Natural killer cell (primary cell): ENCODE measurements at regions not wholly inside any gene's neighbourhood (a gene's known extent, or its start where the extent isn't known, plus 50 kb on each side); places are given as distances from the start of the nearest gene placed in this dataset.
A peak's percentile ranks its signal among the peaks of the same experiment; 100 is the strongest.

Experiments used
- ATAC-seq, 3 donors: fragments of 150-1000 bp in 2 of 3; fragments of 200-7000 bp in 1 of 3; cut with Tn5 transposase; 1 replicate in 1 of 3; 2 replicates in 2 of 3; pipeline ENCODE4 v1.10.0; 2021; ENCODE audit warnings: mild to moderate bottlenecking in 2 of 3, moderate library complexity in 2 of 3
- DNase-seq, 2 donors: peaks; one replicate each; pipeline versions ENCODE4 v3.0.0 to v3.0.0-alpha.2; 2013 to 2021; ENCODE audit warnings: mixed read lengths in 1 of 2
- H3K27ac ChIP-seq: one replicate; pipeline ENCODE4 v1.5.1; 2013; ENCODE audit warnings: mild to moderate bottlenecking, low read length
- H3K27me3 ChIP-seq: one replicate; pipeline ENCODE4 v1.6.1; 2013; ENCODE audit warnings: low read length; ENCODE audit not compliant: control insufficient read depth, insufficient read depth
- H3K36me3 ChIP-seq: one replicate; pipeline ENCODE4 v1.6.1; 2013; ENCODE audit warnings: low read length; ENCODE audit not compliant: control insufficient read depth, insufficient read depth
- H3K4me1 ChIP-seq: one replicate; pipeline ENCODE4 v1.6.1; 2013; ENCODE audit warnings: low read length; ENCODE audit not compliant: control insufficient read depth, insufficient read depth
- H3K4me3 ChIP-seq: one replicate; pipeline ENCODE4 v1.5.1; 2013; ENCODE audit warnings: low read length
- H3K9me3 ChIP-seq: one replicate; pipeline ENCODE4 v1.6.1; 2013; ENCODE audit warnings: low read length; ENCODE audit not compliant: control insufficient read depth, insufficient read depth
- H3K27ac Mint-ChIP-seq, 2 donors: one replicate each; pipeline ENCODE4 v1.8.0; 2022; ENCODE audit warnings: mild to moderate bottlenecking in 2 of 2, mixed read lengths in 2 of 2, moderate library complexity in 1 of 2
- H3K27me3 Mint-ChIP-seq, 2 donors: one replicate each; pipeline ENCODE4 v1.8.0; 2022; ENCODE audit warnings: low read depth in 2 of 2, mixed read lengths in 2 of 2
- H3K36me3 Mint-ChIP-seq: one replicate; pipeline ENCODE4 v1.8.0; 2022; ENCODE audit warnings: mixed read lengths
- H3K4me1 Mint-ChIP-seq, 2 donors: one replicate each; pipeline ENCODE4 v1.8.0; 2022; ENCODE audit warnings: mixed read lengths in 2 of 2
- H3K4me3 Mint-ChIP-seq: one replicate; pipeline ENCODE4 v1.8.0; 2022; ENCODE audit warnings: mild to moderate bottlenecking, moderate library complexity, mixed read lengths
- H3K9me3 Mint-ChIP-seq, 2 donors: one replicate each; pipeline ENCODE4 v1.8.0; 2022; ENCODE audit warnings: mixed read lengths in 2 of 2
- CTCF ChIP-seq: fragments of 200-600 bp; IDR thresholded peaks from one replicate; pipeline ENCODE4 v1.8.0; 2022; ENCODE audit warnings: antibody characterized with exemption
- WGBS: methylation state at CpG from one replicate; pipeline ENCODE4 v1.1.7; 2013; ENCODE audit warnings: missing lambda C conversion rate; ENCODE audit not compliant: insufficient coverage; 5-methylcytosine and 5-hydroxymethylcytosine counted together
- intact Hi-C: fragments of 100-400 bp; cut with micrococcal nuclease; formaldehyde crosslinking; loops from one replicate; pipeline ENCODE4 v1.14.2; 2022

DNA sequence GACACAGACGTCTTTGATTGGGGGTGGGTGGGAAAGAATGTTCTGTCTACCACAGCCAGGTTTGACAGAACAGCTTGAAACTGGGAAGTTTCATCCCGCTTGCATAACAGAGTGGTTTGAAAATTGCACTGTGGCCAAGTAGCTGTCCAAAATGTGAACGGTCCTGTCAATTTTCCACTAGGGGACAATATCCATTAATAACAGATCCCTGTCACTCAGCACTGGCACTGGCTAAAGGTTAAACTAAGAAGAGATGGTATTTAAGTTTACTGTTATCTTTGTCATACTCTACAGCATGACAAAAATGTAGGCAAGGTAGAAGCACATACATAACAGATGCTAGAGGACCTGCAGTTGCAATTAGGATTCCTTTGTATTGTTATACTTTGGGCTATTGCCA lies 55.6 kb upstream of the ACMSD start:
- Histone ChIP-seq H3K27ac (no peak overlapping the region), H3K36me3 (no peaks in the 10 kb centered on the region), H3K4me3 (no peak overlapping the region), H3K27me3 (peaks cover 2% of the 10 kb centered on the region), H3K9me3 (no peaks in the 10 kb centered on the region), H3K4me1 (no peaks in the 10 kb centered on the region)
- no peaks in the 10 kb centered on the region for H3K9me3 Mint-ChIP-seq
- 0% methylated on average over 3 of the region's 3 CpGs for WGBS
- DNase-seq (peak in 1 of 2 donors; percentile 44), ATAC-seq (peak in 2 of 3 donors; percentile 37 to 46)
- peak; percentile 67 for TF ChIP-seq CTCF
- H3K27ac Mint-ChIP-seq, result no peak overlapping the region
- peaks cover 0 to 6% of the 10 kb centered on the region in 2 donors for H3K27me3 Mint-ChIP-seq
- H3K36me3 Mint-ChIP-seq, result no peaks in the 10 kb centered on the region
- H3K4me1 Mint-ChIP-seq, result peaks cover 0 to 5% of the 10 kb centered on the region in 2 donors
- H3K4me3 Mint-ChIP-seq, result no peak overlapping the region
- intact Hi-C loops, result no loop called here

DNA sequence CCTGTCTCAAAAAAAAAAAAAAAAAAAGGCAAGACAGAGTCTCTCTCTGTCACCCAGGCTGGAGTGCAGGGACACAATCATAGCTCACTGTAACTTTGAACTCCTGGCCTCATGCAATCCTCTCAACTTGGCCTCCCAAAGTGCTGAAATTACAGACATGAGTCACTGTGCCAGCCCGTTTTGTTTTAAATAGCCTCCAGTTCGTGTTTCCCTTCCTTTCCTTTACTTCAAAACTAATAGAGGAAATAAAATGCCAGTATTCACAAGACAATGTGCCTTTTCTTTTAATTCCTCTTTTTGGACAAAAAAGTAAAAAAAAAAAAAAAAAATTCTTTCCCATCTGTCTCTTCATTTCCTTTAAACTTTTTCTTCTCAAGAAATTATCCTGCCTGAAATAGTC lies 54.5 kb upstream of the ACMSD start:
- 41% methylated on average over 2 of the region's 2 CpGs for WGBS
- no peak for TF ChIP-seq CTCF
- intact Hi-C loops, result no loop called here
- no peaks in the 10 kb centered on the region for H3K4me1 ChIP-seq
- Mint-ChIP-seq H3K27ac (no peak overlapping the region), H3K36me3 (no peaks in the 10 kb centered on the region), H3K4me3 (no peak overlapping the region), H3K4me1 (peaks cover 0 to 5% of the 10 kb centered on the region in 2 donors), H3K27me3 (peaks cover 0 to 6% of the 10 kb centered on the region in 2 donors), H3K9me3 (no peaks in the 10 kb centered on the region)
- no peak overlapping the region for H3K4me3 ChIP-seq
- DNase-seq, result no peak
- no peak overlapping the region for H3K27ac ChIP-seq
- peaks cover 2% of the 10 kb centered on the region for H3K27me3 ChIP-seq
- H3K36me3 ChIP-seq, result no peaks in the 10 kb centered on the region
- ATAC-seq, result no peak
- H3K9me3 ChIP-seq, result no peaks in the 10 kb centered on the region

DNA sequence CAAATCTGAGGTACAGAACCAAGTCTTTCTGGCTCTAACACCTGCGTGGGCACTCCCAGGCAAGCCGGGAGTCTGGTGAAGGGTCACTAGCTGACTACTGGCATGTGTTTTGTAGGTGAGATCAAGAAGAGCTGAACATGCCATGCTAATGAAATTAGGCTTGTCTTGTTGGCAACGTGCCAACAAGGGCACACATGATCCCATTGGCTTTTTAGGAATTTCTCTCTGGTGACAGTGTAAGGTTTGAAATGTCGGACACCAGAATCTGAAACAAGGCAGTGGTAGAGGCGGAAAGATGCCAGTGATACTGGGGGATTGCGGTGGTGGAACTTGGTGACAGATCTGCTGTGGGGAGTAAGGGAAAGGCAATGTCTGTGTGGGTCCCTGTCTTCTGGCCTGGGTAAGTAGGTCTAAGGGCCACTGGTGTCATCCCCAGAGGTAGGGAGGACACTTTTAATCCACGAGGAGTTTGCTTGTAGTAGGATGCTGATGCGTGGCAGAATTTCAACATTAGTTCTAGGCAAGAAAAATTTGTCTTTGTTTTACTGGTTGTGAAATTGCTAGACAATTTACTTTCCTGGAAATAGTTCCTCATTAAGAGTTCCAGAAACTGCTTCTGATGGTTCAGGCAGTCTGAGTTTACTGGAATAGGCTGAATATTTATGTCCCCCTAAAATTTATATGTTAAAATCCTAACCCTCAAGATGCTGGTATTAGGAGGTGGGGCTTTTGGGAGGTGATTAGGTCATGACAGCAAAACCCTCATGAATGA lies 52.6 kb upstream of the ACMSD start:
- peaks cover 0 to 8% of the 10 kb centered on the region in 2 donors for H3K27me3 Mint-ChIP-seq
- no peak overlapping the region for H3K4me3 ChIP-seq
- H3K27ac Mint-ChIP-seq, result no peak overlapping the region
- intact Hi-C loops, result no loop called here
- H3K4me3 Mint-ChIP-seq, result no peak overlapping the region
- H3K4me1 Mint-ChIP-seq, result peaks cover 0 to 5% of the 10 kb centered on the region in 2 donors
- no peaks in the 10 kb centered on the region for H3K4me1 ChIP-seq
- H3K27me3 ChIP-seq, result peaks cover 2% of the 10 kb centered on the region
- H3K36me3 ChIP-seq, result no peaks in the 10 kb centered on the region
- ATAC-seq (no peak), DNase-seq (no peak)
- H3K9me3 ChIP-seq, result no peaks in the 10 kb centered on the region
- no peak for TF ChIP-seq CTCF
- no peak overlapping the region for H3K27ac ChIP-seq
- 86% methylated on average over 8 of the region's 8 CpGs for WGBS
- no peaks in the 10 kb centered on the region for H3K9me3 Mint-ChIP-seq
- H3K36me3 Mint-ChIP-seq, result no peaks in the 10 kb centered on the region

- no peak overlapping the region for H3K4me3 ChIP-seq
- no peaks in the 10 kb centered on the region for H3K9me3 Mint-ChIP-seq
- no peak for TF ChIP-seq CTCF
- H3K4me3 Mint-ChIP-seq, result no peak overlapping the region
- no peaks in the 10 kb centered on the region for H3K4me1 ChIP-seq
- H3K9me3 ChIP-seq, result no peaks in the 10 kb centered on the region
- no peaks in the 10 kb centered on the region for H3K36me3 ChIP-seq
- intact Hi-C loops, result no loop called here
- H3K27me3 ChIP-seq, result no peaks in the 10 kb centered on the region
- no peak overlapping the region for H3K27ac ChIP-seq
- H3K4me1 Mint-ChIP-seq, result no peaks in the 10 kb centered on the region
- no peak overlapping the region for H3K27ac Mint-ChIP-seq
- 66% methylated on average over 2 of the region's 2 CpGs for WGBS
- DNase-seq, result no peak
- no peak for ATAC-seq
- H3K36me3 Mint-ChIP-seq, result no peaks in the 10 kb centered on the region
- peaks cover 0 to 10% of the 10 kb centered on the region in 2 donors for H3K27me3 Mint-ChIP-seq
Measured at GRCh38 chr2:134788417-134788816, 50.0 kb upstream of the ACMSD start.
